WTC11 (cell line): ENCODE measurements at regions not wholly inside any gene's neighbourhood (a gene's known extent, or its start where the extent isn't known, plus 50 kb on each side); places are given as distances from the start of the nearest gene placed in this dataset.

Source experiments
- CREB1 ChIP-seq: sonication (generic); formaldehyde crosslinking; IDR thresholded peaks from 2 replicates; pipeline ENCODE4 v1.8.0; 2023; ENCODE audit warnings: mild to moderate bottlenecking, missing genetic modification reagents
- FOXK1 ChIP-seq: sonication (generic); formaldehyde crosslinking; IDR thresholded peaks from 2 replicates; pipeline ENCODE4 v1.8.0; 2022; ENCODE audit warnings: mild to moderate bottlenecking, moderate library complexity, missing genetic modification reagents
- JUN ChIP-seq: sonication (generic); formaldehyde crosslinking; IDR thresholded peaks from 2 replicates; pipeline ENCODE4 v1.8.0; 2023; ENCODE audit warnings: mild to moderate bottlenecking, missing genetic modification reagents
- MAX ChIP-seq: sonication (generic); formaldehyde crosslinking; IDR thresholded peaks from 2 replicates; pipeline ENCODE4 v1.8.0; 2022; ENCODE audit warnings: mild to moderate bottlenecking, missing genetic modification reagents
- SP1 ChIP-seq: sonication (generic); formaldehyde crosslinking; conservative IDR thresholded peaks from 2 replicates; pipeline ENCODE4 v1.8.1; 2022; ENCODE audit warnings: missing genetic modification reagents
- ZNF121 ChIP-seq: sonication (generic); formaldehyde crosslinking; IDR thresholded peaks from 2 replicates; pipeline ENCODE4 v1.8.0; 2023; ENCODE audit warnings: missing genetic modification reagents
- ZNF263 ChIP-seq: sonication (generic); formaldehyde crosslinking; IDR thresholded peaks from 2 replicates; pipeline ENCODE4 v1.8.1; 2022; ENCODE audit warnings: low read depth, mild to moderate bottlenecking, moderate library complexity, missing genetic modification reagents
- ZNF317 ChIP-seq: sonication (generic); formaldehyde crosslinking; IDR thresholded peaks from 2 replicates; pipeline ENCODE4 v1.8.1; 2023; ENCODE audit warnings: low read depth, mild to moderate bottlenecking, moderate library complexity, missing genetic modification reagents, borderline replicate concordance
- ZSCAN18 ChIP-seq: fragments of 250-450 bp; sonication (Bioruptor Pico); IDR thresholded peaks from 2 replicates; pipeline ENCODE4 v2.1.2; 2022; ENCODE audit warnings: mild to moderate bottlenecking, moderate library complexity
- TF ChIP-seq, protein P1 (sequence below): fragments of 200-600 bp; IDR thresholded peaks from 2 replicates; pipeline ENCODE4 v1.8.0; 2022; ENCODE audit warnings: antibody characterized with exemption
- TF ChIP-seq, protein P2 (sequence below): sonication (generic); formaldehyde crosslinking; IDR thresholded peaks from 2 replicates; pipeline ENCODE4 v1.8.1; 2023; ENCODE audit warnings: mild to moderate bottlenecking, missing genetic modification reagents
- TF ChIP-seq, protein P3 (sequence below): sonication (generic); formaldehyde crosslinking; IDR thresholded peaks from 2 replicates; pipeline ENCODE4 v1.8.1; 2022; ENCODE audit warnings: low read depth, missing genetic modification reagents, borderline replicate concordance

DNA sequence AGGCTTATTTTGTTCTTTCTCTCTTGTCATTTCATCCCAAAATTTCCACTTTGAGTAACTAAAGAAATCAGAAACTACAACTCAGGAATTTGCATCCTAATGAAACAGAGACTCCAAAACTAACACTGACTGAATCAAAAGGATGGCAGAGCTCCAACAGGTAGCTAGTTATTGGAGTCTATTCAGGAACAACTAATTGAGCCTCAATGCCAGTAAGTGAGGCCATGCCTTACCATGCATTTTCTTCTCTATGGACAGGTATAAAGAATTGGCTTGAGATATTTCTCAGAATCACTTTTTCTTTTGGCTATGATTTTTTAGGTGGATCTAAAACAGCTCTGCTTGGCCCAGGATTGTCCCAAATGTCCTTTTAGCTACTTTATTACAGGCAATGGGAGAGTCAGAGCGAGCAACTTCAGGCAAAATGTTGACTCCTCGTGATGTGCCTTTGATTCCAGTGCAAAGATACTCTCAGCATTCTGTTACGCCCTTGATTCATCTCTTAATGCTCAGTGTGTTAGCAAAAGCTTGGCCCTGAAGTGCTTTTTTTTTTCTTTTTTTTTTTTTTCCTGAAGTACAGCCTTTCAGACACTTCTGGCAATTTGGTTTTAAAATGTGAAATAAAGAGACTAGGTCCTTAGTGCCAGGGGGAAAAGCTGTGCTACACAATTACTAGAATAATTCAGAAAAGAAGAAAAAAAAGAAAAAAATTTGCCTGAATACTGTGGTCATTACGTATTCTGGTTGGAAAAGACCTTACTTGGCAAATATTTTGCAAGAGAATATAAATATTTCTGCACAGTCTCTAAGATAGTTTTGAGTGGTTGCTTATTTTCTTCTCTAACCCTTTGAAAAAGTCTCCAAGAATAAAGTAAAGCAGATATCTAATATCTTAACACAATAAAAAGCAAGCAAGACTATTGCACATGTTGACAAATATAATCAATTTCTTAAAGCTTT, 423.7 kb downstream of the ANXA1 start:
- TF ChIP-seq ZNF263 (CRISPR knock-in tag): no peak
- TF ChIP-seq, protein P1, sequence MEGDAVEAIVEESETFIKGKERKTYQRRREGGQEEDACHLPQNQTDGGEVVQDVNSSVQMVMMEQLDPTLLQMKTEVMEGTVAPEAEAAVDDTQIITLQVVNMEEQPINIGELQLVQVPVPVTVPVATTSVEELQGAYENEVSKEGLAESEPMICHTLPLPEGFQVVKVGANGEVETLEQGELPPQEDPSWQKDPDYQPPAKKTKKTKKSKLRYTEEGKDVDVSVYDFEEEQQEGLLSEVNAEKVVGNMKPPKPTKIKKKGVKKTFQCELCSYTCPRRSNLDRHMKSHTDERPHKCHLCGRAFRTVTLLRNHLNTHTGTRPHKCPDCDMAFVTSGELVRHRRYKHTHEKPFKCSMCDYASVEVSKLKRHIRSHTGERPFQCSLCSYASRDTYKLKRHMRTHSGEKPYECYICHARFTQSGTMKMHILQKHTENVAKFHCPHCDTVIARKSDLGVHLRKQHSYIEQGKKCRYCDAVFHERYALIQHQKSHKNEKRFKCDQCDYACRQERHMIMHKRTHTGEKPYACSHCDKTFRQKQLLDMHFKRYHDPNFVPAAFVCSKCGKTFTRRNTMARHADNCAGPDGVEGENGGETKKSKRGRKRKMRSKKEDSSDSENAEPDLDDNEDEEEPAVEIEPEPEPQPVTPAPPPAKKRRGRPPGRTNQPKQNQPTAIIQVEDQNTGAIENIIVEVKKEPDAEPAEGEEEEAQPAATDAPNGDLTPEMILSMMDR: no peak
- TF ChIP-seq, protein P2, sequence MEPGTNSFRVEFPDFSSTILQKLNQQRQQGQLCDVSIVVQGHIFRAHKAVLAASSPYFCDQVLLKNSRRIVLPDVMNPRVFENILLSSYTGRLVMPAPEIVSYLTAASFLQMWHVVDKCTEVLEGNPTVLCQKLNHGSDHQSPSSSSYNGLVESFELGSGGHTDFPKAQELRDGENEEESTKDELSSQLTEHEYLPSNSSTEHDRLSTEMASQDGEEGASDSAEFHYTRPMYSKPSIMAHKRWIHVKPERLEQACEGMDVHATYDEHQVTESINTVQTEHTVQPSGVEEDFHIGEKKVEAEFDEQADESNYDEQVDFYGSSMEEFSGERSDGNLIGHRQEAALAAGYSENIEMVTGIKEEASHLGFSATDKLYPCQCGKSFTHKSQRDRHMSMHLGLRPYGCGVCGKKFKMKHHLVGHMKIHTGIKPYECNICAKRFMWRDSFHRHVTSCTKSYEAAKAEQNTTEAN (CRISPR knock-in tag): no peak
- TF ChIP-seq FOXK1 (CRISPR knock-in tag): no peak
- TF ChIP-seq ZNF121: no peak
- TF ChIP-seq MAX (CRISPR knock-in tag): no peak
- TF ChIP-seq CREB1: no peak
- no peak for TF ChIP-seq ZNF317 (CRISPR knock-in tag)
- TF ChIP-seq JUN: no peak
- no peak for TF ChIP-seq ZSCAN18
- no peak for TF ChIP-seq SP1 (CRISPR knock-in tag)
- TF ChIP-seq, protein P3, sequence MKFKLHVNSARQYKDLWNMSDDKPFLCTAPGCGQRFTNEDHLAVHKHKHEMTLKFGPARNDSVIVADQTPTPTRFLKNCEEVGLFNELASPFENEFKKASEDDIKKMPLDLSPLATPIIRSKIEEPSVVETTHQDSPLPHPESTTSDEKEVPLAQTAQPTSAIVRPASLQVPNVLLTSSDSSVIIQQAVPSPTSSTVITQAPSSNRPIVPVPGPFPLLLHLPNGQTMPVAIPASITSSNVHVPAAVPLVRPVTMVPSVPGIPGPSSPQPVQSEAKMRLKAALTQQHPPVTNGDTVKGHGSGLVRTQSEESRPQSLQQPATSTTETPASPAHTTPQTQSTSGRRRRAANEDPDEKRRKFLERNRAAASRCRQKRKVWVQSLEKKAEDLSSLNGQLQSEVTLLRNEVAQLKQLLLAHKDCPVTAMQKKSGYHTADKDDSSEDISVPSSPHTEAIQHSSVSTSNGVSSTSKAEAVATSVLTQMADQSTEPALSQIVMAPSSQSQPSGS (CRISPR knock-in tag): no peak
